Activated CD4-positive, alpha-beta T cell treated with anti-CD3 and anti-CD28 coated beads, Interleukin-2, amount 50 U/mL, for 48 hours (primary cell): ENCODE measurements at regions not wholly inside any gene's neighbourhood (a gene's known extent, or its start where the extent isn't known, plus 50 kb on each side); places are given as distances from the start of the nearest gene placed in this dataset.

Experiments
- DNase-seq, 2 experiments: peaks; one replicate each; pipeline ENCODE4 v3.0.0-alpha.2; 2020

DNA sequence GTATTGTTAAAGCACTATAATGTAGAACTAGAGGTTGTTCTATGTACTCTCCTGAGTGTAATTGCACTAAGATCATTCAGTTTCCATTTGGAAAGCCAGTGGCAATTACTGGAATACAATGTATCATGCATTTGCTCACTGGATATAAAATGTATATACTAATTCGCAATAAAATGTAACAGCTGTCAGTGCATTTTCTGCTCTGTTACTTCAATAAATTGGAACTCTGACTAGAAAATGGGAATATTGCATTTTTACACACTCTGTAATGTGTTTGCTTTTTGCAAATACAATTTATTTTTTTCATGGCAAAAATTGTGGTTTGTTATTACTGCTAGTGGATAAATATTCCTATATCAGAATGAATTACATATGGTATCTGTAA, 893.8 kb upstream of the POU3F3 start:
- no peak for DNase-seq

- DNase-seq: no peak
Observed at GRCh38 chr2:103960951-103961350, 893.0 kb upstream of the POU3F3 start.

DNA sequence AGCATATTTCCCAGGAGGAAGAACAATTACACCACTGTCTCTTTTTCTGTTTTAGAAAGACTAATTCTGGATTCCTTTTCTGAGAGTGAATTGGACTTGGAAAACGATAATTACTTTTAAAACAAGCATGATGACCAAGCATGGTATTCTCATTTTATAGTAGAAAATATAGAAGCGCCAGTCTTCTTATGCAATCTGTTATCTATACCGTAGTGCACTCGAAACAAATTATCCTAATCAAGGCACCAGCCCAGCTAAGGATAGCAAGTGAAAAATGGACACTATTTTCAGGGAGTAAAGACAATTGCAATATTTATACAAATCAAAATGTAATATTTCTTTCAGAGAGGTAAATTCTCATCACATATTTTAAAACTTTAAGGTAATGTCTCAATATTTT, 892.1 kb upstream of the POU3F3 start:
- no peak for DNase-seq

GRCh38 chr2:103962670-103963069, 891.2 kb upstream of the POU3F3 start:
- no peak for DNase-seq

DNA sequence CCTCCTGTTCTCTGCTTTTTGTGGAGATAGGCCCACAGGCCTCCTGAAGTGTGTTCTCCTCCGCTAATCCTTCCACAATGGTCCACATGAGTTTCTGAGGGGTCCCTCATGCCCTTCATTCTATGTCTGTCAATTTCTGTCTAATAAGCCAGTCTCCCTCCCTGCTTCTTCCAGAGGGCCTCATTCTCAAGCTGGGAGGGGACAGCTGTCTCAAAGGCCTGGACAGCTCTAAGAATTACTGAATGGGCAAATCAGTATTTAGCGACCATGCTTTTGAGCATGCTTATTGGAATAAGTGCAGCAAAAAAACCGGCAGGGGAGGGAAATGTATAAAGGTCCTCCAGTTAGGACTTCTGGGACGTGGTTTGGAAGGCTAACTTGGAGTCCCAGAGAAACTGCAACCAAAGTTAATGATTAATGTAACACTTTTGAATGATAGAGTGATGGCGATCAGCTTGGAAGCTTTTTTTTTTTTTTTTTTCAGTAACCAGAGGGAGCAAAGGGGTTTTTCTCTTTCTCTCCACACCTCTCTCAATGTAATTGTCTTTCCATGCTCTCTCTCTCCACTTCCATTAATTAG, 890.7 kb upstream of the POU3F3 start:
- no peak for DNase-seq

DNA sequence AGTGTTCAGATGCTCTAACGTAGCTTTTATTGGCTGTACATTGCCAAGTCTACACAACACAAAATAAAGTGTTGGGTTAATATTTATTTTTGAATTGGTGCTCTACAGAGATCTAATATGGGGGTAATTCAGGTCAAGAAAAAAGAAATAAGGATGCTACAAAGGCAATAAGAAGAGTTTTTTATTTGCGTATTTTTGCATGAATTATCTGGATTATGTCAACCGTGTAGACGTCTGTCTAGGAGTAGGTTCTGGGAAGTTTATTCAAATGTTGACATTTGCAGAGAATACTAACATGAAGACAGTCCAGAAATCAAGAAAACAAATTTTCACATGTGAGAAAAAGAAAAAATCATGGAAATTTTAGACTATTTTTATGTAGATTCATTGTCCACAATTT, 876.7 kb upstream of the POU3F3 start:
- no peak for DNase-seq

DNA sequence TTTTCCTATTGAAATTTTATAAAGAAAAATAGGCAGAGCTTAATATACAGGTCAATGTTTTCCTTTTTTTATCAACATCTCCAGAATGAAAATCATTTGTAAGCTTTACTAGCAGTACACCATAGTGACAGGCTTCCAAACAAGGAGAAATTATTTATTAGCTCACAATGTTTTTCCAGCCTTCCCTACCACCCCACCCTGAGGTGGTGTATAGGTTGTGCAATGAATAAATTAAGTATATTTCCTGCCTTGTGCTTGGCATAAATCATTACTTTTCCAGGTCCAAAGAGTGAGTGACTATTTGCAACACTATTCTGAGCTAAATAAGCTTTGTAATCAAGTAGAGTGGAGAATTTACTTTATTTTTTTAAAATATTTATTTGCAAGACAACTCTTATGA, 876.2 kb upstream of the POU3F3 start:
- DNase-seq: no peak

GRCh38 chr2:103980401-103980800, 873.5 kb upstream of the POU3F3 start:
- DNase-seq: no peak

DNA sequence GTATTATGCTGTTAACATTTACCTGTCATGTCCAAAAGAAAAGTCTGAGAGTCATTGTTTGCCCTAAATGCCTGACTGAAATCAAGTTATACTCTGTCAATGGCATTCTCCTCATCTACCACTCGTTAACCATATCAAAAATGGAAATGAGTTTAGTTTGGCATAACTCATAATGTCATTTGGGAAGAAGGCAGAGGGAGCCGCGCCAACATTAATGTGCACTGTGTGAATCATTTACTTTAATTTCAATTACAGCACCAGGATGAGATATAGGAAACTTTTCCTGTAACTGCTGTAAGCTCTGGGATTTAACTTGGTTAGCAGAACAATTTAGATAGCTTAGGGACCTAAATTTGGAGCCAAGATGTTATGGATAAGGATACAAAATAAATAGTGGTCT, 871.2 kb upstream of the POU3F3 start:
- DNase-seq: no peak

DNA sequence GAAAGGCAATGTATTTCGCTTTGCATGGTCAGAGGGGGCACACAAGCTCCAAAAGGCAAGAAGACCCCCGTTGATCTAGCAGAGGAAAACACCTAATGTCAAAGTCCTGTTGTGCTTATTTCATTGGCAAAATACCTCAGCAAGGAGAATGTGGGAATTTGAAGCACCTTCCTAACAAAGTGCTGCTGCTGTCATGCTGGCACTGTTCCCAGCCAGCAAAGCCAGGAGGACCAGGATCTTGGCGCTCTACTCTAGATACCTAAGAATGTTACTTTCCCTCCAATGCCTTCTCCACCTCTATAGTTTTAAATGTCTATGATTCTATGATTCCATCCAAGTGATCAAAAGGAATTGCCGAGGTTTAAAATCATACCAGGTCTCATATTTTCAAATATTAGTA, 867.9 kb upstream of the POU3F3 start:
- DNase-seq: no peak

GRCh38 chr2:103991591-103991990, 862.3 kb upstream of the POU3F3 start:
- no peak for DNase-seq

- no peak for DNase-seq
Observed at GRCh38 chr2:104004821-104005220, 849.1 kb upstream of the POU3F3 start.

- DNase-seq: no peak
Observed at GRCh38 chr2:104016801-104017200, 837.1 kb upstream of the POU3F3 start.

DNA sequence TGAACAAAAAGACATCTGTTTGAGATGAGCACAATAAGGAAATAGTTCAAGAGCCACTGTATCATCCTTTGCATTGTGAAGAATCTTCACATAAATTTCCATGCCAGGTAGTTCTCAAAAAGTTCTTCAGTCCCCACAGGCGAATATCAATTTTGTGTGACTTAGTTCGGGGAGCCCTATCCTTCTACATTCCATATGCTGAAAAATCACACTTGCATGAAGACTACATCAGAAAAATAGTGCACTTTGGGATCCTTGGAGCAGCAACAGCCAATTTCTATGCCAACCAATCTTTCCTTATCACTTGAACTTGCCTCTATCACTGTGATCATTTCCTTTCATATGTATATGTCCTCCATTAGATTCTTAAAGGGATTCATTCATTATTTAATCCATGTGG, 830.6 kb upstream of the POU3F3 start:
- DNase-seq: no peak

DNA sequence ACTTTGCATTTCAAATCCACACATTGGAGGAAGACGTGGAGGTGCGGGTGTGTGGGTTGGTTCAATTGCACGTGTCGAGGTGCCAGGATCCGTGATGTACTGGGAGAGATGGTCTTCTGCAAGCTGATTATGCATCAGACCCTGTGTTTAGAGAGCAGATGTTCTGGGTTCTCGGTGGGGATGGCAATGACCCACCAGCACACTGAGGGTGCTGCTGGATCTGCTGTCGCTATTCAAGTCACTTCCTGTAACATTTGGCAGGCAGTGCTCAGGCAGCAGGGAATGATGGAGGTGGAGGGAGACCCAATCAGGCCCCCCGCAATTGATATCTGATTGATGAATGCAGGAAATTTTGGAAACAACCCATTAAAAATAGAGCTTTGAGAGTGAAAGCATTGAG, 830.1 kb upstream of the POU3F3 start:
- DNase-seq: no peak

DNA sequence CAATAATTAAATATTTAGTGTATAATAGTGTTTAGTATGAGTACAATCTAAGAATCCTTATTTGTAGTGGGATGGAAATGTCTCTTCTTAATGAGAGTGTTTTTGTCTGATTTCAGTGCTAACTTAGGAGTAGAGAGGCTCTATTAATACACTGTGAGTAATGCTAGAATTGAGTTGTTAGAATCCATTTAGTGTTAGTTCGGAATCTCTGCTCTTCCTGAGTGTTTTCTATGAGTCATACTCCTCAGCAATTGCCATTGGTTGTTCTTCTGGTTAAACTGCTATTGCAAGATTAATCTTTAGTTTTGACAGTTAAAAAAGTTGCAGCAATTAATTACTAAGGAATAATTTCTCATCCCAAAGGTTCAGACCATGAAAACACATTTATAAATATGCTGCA, 828.6 kb upstream of the POU3F3 start:
- DNase-seq: no peak

DNA sequence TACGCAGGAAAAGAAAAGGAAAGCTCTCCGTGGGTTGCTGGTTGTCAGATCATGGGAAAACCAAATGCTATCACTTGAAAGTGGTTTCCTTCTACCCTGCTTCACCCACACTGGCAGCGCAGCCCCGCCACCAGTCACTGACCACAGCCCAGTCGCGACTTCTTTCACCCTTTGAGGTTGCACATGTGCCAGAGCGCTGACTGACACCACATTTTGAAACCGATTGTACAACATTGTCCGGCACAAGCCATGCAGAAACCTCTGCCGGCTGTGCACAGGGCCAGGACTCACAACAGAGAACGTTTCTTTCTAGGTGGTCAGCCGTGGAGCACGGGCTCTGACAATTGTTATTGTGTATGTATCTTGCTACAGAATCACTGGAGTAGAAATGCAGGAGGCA, 827.2 kb upstream of the POU3F3 start:
- DNase-seq: no peak

GRCh38 chr2:104027321-104027720, 826.6 kb upstream of the POU3F3 start:
- no peak for DNase-seq

GRCh38 chr2:104028061-104028460, 825.9 kb upstream of the POU3F3 start:
- DNase-seq: no peak

GRCh38 chr2:104033399-104033798, 820.5 kb upstream of the POU3F3 start:
- DNase-seq: no peak

DNA sequence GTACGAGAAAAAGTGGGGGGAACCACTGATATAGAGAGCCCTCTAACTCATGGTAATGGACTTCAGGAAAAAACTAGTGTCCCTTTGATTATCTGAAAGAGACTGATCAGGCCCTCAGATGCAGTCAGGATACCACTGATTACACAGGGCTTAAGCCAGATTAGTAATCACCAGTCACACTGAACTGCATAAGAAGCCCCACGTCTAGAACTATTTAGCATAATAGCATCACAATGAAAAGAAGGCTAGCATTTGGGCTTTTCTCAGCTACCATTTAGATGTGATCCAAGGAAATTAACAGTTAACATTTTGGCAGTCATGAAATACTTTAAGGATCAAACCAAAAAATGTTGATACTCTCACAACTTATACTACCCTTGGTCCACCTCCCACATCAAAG, 813.1 kb upstream of the POU3F3 start:
- DNase-seq: no peak

- no peak for DNase-seq
Observed at GRCh38 chr2:104041351-104041750, 812.6 kb upstream of the POU3F3 start.

DNA sequence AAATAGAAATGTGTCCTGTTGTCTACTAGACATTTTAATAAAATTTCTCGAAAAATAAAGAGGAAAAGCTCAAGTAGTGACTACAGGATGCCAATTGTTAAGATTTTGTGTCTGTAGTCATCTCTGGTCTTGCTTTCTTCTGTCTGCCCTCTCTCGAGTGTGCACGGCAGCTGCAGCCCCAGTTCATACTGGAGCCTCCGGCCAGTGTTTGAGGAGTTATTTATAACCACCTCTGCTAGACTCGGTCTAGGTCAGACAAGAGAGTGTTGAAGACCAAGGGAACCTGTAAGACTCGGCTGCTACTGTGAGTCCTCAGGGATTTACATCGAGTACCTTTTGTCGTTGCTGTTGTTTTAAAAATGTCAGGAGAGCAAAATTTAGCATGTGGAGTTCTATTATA, 810.1 kb upstream of the POU3F3 start:
- no peak for DNase-seq

DNA sequence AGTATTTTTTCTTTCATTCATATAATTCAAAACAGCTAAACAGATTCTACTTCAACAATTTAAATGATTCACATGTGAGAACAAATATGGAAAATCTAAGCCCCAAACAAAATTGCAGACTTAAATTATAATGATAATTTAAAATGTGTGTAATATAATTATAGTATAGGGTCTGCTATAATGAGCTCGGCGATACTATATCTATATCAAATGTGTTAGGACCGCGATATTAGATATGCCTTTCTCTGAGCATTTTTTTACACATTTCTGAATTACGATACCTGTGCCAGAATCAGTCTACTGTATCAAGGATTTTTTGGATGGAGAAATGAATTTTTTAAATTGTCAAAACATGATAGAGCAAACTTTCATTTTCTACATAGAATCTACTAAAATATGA, 808.8 kb upstream of the POU3F3 start:
- no peak for DNase-seq

- DNase-seq: no peak
Observed at GRCh38 chr2:104046466-104046865, 807.4 kb upstream of the POU3F3 start.

DNA sequence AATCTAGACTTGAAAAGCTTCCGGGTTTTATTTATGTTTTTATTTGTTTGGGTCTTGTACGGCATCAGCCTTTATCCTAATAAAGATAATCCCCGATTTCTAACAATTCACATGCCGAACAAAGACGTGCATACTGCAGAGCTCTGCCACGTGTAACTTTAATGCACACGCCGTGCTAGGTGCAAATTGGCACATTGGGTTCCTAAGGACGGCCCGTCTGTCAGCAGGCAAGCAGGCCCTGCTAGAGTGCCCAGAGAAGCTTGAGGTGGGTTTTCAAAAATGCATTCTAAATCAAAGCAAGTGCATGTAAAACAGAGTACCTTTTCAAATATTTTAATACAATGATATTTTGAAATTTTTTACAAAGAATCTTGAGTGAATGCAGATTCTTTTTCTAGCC, 806.4 kb upstream of the POU3F3 start:
- no peak for DNase-seq
